ENCODE measurements at regions not wholly inside any gene's neighbourhood (a gene's known extent, or its start where the extent isn't known, plus 50 kb on each side); places are given as distances from the start of the nearest gene placed in this dataset.

GRCh38 chr7:113715262-113715661, 203.5 kb downstream of the PPP1R3A start:
- ATAC-seq (no peak), DNase-seq (no peak)
- intact Hi-C loops (cut with DNase I, micrococcal nuclease) = no loop called here
- H3K4me1 ChIP-seq (ENCODE audit: low read depth) = no peaks in the 10 kb centered on the region
- no peak overlapping the region for H3K4me3 ChIP-seq
- H3K36me3 ChIP-seq (ENCODE audit: low read depth) = no peaks in the 10 kb centered on the region
- no peak for TF ChIP-seq CTCF (IDR thresholded peaks at IDR 0.05)
- H3K9me3 ChIP-seq = no peaks in the 10 kb centered on the region

GRCh38 chr7:113710310-113711096, 208.3 kb downstream of the PPP1R3A start:
- H3K4me1 ChIP-seq (ENCODE audit: low read depth) = no peaks in the 10 kb centered on the region
- H3K4me3 ChIP-seq = no peak overlapping the region
- no peaks in the 10 kb centered on the region for H3K9me3 ChIP-seq
- peak; percentile 95 for TF ChIP-seq CTCF (IDR thresholded peaks at IDR 0.05)
- intact Hi-C loops (cut with DNase I, micrococcal nuclease) = no loop called here
- H3K36me3 ChIP-seq (ENCODE audit: low read depth) = no peaks in the 10 kb centered on the region
- DNase-seq = peak in 1 of 3 donors; percentile 70
- peak; percentile 61 for ATAC-seq

GRCh38 chr7:113705439-113705838, 213.4 kb downstream of the PPP1R3A start:
- no peak for TF ChIP-seq CTCF (IDR thresholded peaks at IDR 0.05)
- no peak overlapping the region for H3K4me3 ChIP-seq
- no peak for ATAC-seq
- no peaks in the 10 kb centered on the region for H3K9me3 ChIP-seq
- H3K36me3 ChIP-seq (ENCODE audit: low read depth) = no peaks in the 10 kb centered on the region
- H3K4me1 ChIP-seq (ENCODE audit: low read depth) = no peaks in the 10 kb centered on the region
- intact Hi-C loops (cut with DNase I, micrococcal nuclease) = no loop called here
- no peak for DNase-seq

GRCh38 chr7:113698556-113699220, 220.1 kb downstream of the PPP1R3A start:
- intact Hi-C loops (cut with DNase I, micrococcal nuclease) = no loop called here
- DNase-seq = peak in 1 of 3 donors; percentile 3

GRCh38 chr7:113694149-113694548, 224.7 kb downstream of the PPP1R3A start:
- intact Hi-C loops (cut with DNase I, micrococcal nuclease) = no loop called here
- H3K36me3 ChIP-seq (ENCODE audit: low read depth) = no peaks in the 10 kb centered on the region
- DNase-seq (no peak), ATAC-seq (no peak)
- H3K9me3 ChIP-seq = no peaks in the 10 kb centered on the region
- H3K4me3 ChIP-seq = no peak overlapping the region
- no peaks in the 10 kb centered on the region for H3K4me1 ChIP-seq (ENCODE audit: low read depth)
- no peak for TF ChIP-seq CTCF (IDR thresholded peaks at IDR 0.05)

More at GRCh38 chr7:113698556-113699220, 220.1 kb downstream of the PPP1R3A start:
- Histone ChIP-seq H3K4me3 (no peak overlapping the region), H3K4me1 (ENCODE audit: low read depth) (no peaks in the 10 kb centered on the region), H3K36me3 (ENCODE audit: low read depth) (no peaks in the 10 kb centered on the region), H3K9me3 (no peaks in the 10 kb centered on the region)
- no peak for TF ChIP-seq CTCF (IDR thresholded peaks at IDR 0.05)
- no peak for ATAC-seq
